PFSK-1 (cell line): ENCODE measurements at regions not wholly inside any gene's neighbourhood (a gene's known extent, or its start where the extent isn't known, plus 50 kb on each side); places are given as distances from the start of the nearest gene placed in this dataset.
A peak's percentile ranks its signal among the peaks of the same experiment; 100 is the strongest.

ENCODE experiments used
- FOXP2 ChIP-seq: optimal IDR thresholded peaks from 2 replicates; pipeline ENCODE3; 2011; ENCODE audit warnings: borderline replicate concordance, control low read depth, inconsistent platforms; ENCODE audit not compliant: insufficient read depth; ENCODE audit errors: extremely low read length, extremely low read depth
- POLR2AphosphoS5 ChIP-seq: IDR thresholded peaks from 2 replicates; pipeline ENCODE4 v1.6.1; 2012; ENCODE audit warnings: low read depth, mild to moderate bottlenecking, control low read depth, low read length, moderate library complexity
- SIN3A ChIP-seq: IDR thresholded peaks from 2 replicates; pipeline ENCODE4 v1.6.1; 2012; ENCODE audit warnings: mild to moderate bottlenecking, low read length, moderate library complexity, borderline replicate concordance; ENCODE audit not compliant: insufficient read depth
- TAF1 ChIP-seq: IDR thresholded peaks from 2 replicates; pipeline ENCODE4 v1.6.1; 2012; ENCODE audit warnings: low read length, control low read depth, borderline replicate concordance; ENCODE audit not compliant: insufficient read depth
- TF ChIP-seq, protein P1 (sequence below), 2 experiments: IDR thresholded peaks; 2 replicates each; pipeline versions ENCODE4 v1.6.1 to v1.8.0; 2011 to 2012; ENCODE audit warnings: low read depth in 2 of 2, low read length in 2 of 2, control low read depth in 1 of 2, inconsistent platforms in 1 of 2, mild to moderate bottlenecking in 1 of 2, moderate library complexity in 1 of 2; ENCODE audit not compliant: insufficient read depth in 1 of 2

DNA sequence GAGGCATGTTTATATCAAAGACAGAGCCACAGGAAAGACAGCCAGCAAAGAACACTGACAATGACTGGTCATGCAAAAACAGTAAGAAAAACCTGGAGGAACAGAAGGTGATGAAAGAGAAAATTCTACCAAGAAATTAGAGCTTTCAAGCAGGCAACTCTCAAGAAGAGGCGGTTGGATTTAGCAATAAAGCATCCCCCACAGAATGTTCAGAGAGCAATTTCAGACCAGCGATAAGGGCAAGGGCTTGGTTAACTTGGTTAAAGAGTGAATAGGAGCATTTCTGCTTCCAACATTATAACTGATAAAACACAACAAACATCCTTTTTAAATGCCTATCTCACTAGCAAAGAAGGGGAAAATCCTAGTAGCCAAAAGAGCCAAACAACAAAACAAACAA lies 68.0 kb upstream of the NCKAP5 start:
- TF ChIP-seq, protein P1, sequence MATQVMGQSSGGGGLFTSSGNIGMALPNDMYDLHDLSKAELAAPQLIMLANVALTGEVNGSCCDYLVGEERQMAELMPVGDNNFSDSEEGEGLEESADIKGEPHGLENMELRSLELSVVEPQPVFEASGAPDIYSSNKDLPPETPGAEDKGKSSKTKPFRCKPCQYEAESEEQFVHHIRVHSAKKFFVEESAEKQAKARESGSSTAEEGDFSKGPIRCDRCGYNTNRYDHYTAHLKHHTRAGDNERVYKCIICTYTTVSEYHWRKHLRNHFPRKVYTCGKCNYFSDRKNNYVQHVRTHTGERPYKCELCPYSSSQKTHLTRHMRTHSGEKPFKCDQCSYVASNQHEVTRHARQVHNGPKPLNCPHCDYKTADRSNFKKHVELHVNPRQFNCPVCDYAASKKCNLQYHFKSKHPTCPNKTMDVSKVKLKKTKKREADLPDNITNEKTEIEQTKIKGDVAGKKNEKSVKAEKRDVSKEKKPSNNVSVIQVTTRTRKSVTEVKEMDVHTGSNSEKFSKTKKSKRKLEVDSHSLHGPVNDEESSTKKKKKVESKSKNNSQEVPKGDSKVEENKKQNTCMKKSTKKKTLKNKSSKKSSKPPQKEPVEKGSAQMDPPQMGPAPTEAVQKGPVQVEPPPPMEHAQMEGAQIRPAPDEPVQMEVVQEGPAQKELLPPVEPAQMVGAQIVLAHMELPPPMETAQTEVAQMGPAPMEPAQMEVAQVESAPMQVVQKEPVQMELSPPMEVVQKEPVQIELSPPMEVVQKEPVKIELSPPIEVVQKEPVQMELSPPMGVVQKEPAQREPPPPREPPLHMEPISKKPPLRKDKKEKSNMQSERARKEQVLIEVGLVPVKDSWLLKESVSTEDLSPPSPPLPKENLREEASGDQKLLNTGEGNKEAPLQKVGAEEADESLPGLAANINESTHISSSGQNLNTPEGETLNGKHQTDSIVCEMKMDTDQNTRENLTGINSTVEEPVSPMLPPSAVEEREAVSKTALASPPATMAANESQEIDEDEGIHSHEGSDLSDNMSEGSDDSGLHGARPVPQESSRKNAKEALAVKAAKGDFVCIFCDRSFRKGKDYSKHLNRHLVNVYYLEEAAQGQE (IDR thresholded peaks at IDR 0.05; ENCODE audit: insufficient read depth in 1 of 2, low read depth in 2 of 2, low read length in 2 of 2) = no peak

DNA sequence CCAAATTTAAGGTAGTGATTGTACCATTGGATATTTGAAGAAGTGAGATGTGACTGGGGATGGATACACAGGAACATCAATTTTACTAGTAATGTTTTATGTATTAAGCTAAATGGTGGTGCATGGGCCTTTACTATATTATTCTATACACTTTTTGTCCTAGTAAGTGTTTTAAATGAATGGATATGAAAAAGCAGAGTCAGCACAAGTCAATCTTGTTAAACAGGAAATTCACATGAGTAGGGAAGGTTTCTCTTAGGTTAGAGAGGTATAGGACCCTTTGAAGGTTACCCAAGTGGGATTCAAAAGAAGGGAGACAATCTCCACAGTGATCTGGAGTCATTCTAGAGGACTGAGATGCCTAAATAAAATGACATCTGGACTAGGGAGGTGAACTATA lies 71.8 kb upstream of the NCKAP5 start:
- TF ChIP-seq POLR2AphosphoS5 = no peak
- TF ChIP-seq FOXP2 = no peak
- TF ChIP-seq, protein P1 (IDR thresholded peaks at IDR 0.05; ENCODE audit: insufficient read depth in 1 of 2, low read depth in 2 of 2, low read length in 2 of 2) = no peak
- no peak for TF ChIP-seq TAF1
- TF ChIP-seq SIN3A = no peak

DNA sequence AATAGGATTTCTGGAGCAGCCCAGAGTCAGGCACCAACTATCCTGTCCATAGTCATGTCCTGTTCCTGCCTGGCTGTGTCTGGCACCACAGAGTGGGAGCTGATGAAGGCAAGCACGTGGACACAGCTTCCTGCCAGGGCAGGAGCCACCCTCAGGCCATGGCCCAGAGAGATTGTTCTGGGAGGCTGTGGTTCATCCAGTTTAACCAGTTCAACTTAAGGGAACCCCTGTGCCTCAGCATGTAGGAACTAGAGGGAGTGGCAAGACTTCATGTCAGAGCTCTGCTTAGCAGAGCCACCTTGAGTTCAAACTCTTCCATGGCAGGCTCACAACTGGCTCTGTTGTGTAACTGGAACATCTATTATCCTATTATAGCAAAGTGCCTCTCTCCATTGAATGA lies 73.2 kb upstream of the NCKAP5 start:
- TF ChIP-seq, protein P1 (IDR thresholded peaks at IDR 0.05; ENCODE audit: insufficient read depth in 1 of 2, low read depth in 2 of 2, low read length in 2 of 2) = no peak
- TF ChIP-seq SIN3A = peak; percentile 39; the same call in 1 of the 2 replicates

DNA sequence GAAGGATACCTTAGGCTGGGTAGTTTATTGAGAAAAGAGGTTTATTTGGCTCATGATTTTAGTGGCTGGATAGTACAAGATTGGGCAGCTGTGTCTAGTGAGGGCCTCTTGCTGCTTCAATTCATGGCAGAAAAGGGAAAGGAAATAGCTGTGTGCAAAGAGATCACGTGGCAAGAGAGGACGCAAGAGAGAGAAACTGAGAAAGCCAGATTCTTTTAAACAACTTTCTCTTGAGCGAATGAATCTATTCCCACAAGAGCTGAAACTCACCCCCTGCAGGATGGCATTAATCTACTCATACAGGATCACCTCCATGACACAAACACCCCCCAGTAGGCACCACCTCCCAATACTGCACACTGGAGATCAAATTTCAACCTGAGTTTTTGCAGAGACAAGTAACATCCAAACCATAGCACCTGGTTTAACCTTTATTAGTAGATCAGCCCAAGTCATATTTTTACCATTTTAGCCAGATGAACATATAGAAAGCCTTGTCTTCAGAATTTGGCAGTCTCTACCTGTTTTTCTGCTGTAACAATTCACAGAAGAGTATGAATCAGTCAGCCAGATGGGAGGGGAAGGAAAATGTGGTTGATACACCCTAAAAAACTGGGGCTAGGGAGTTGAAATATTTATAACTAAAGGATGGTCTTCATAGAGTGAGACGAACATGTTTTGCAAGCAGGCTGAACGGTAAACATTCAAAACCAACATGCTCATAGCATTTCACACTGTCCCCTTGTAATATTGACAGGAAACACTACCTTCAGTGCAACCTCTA lies 73.9 kb upstream of the NCKAP5 start:
- TF ChIP-seq TAF1 (no peak), SIN3A (no peak), POLR2AphosphoS5 (no peak), FOXP2 (no peak)
- TF ChIP-seq, protein P1 (IDR thresholded peaks at IDR 0.05; ENCODE audit: insufficient read depth in 1 of 2, low read depth in 2 of 2, low read length in 2 of 2) = no peak

DNA sequence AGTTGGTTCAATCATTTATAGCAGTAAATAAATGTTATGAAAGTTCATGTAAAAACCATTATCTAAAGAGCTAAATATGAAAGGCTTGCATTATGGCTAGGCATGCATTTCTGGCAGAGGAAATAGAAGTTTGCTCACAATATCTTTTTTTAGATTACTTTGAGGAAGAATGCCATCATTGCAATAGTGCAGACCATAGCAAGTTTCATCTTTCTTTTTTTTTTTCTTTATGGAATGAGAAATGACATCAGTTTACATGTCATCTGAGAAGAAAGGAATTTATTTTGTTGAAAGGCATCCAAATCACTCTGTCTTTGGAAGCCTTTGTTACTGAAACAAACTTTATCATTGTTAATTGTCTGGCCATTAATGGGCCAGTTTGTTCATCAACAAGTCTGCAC lies 74.5 kb upstream of the NCKAP5 start:
- no peak for TF ChIP-seq SIN3A
- no peak for TF ChIP-seq FOXP2
- no peak for TF ChIP-seq TAF1
- no peak for TF ChIP-seq POLR2AphosphoS5
- TF ChIP-seq, protein P1 (IDR thresholded peaks at IDR 0.05; ENCODE audit: insufficient read depth in 1 of 2, low read depth in 2 of 2, low read length in 2 of 2) = no peak
